ENCODE measurements at regions not wholly inside any gene's neighbourhood (a gene's known extent, or its start where the extent isn't known, plus 50 kb on each side); places are given as distances from the start of the nearest gene placed in this dataset.

GRCh38 chr6:118403036-118403435, 145.1 kb upstream of the PLN start:
- WGBS, 3 donors = 85 to 88% (median 86%) methylated on average over 3 of the region's 3 CpGs
- peaks cover 18% of the 10 kb centered on the region for H3K4me1 ChIP-seq
- no peak overlapping the region for H3K27ac ChIP-seq
- no peaks in the 10 kb centered on the region for H3K27me3 ChIP-seq (ENCODE audit: insufficient read depth in 3 of 3, low read length in 2 of 3)
- H3K9me3 ChIP-seq = no peaks in the 10 kb centered on the region
- TF ChIP-seq, protein P1, sequence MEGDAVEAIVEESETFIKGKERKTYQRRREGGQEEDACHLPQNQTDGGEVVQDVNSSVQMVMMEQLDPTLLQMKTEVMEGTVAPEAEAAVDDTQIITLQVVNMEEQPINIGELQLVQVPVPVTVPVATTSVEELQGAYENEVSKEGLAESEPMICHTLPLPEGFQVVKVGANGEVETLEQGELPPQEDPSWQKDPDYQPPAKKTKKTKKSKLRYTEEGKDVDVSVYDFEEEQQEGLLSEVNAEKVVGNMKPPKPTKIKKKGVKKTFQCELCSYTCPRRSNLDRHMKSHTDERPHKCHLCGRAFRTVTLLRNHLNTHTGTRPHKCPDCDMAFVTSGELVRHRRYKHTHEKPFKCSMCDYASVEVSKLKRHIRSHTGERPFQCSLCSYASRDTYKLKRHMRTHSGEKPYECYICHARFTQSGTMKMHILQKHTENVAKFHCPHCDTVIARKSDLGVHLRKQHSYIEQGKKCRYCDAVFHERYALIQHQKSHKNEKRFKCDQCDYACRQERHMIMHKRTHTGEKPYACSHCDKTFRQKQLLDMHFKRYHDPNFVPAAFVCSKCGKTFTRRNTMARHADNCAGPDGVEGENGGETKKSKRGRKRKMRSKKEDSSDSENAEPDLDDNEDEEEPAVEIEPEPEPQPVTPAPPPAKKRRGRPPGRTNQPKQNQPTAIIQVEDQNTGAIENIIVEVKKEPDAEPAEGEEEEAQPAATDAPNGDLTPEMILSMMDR (IDR thresholded peaks at IDR 0.05) = no peak
- H3K36me3 ChIP-seq (ENCODE audit: insufficient read depth in 1 of 2, low read depth in 1 of 2) = no peaks in the 10 kb centered on the region
- intact Hi-C loops (cut with DNase I) = loop anchor here in 1 of 2 donors (5.0 kb wide), 1 partner anchor 69 kb away; no protein-coding TSS in a partner anchor
- ATAC-seq (no peak), DNase-seq (no peak)
- no peak overlapping the region for H3K4me3 ChIP-seq

- TF ChIP-seq, protein P1 (IDR thresholded peaks at IDR 0.05) = no peak
- Histone ChIP-seq H3K27ac (no peak overlapping the region), H3K4me3 (no peak overlapping the region), H3K4me1 (no peaks in the 10 kb centered on the region), H3K36me3 (ENCODE audit: insufficient read depth in 1 of 2, low read depth in 1 of 2) (no peaks in the 10 kb centered on the region), H3K9me3 (no peaks in the 10 kb centered on the region), H3K27me3 (ENCODE audit: insufficient read depth in 3 of 3, low read length in 2 of 3) (no peaks in the 10 kb centered on the region)
- no peak for ATAC-seq
- intact Hi-C loops (cut with DNase I) = loop anchor here in 1 of 2 donors (5.0 kb wide), 1 partner anchor 43 kb away; no protein-coding TSS in a partner anchor
- DNase-seq = no peak
- 86 to 99% (median 97%) methylated on average over 5 of the region's 5 CpGs for WGBS, 3 donors
Measured at GRCh38 chr6:118408863-118409262, 139.2 kb upstream of the PLN start.

DNA sequence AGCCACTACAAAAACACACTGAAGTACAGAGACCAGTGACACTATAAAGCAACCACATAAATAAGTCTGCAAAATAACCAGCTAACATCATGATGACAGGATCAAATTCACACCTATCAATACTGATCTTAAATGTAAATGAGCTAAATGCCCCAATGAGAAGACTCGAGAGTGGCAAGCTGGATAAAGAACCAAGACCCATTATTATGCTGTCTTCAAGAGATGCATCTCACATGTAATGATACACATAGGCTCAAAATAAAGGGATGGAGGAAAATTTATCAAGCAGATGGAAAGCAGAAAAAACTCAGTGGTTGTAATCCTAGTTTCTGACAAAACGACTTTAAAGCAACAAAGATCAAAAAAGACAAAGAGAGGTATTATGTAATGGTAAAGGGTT, 138.1 kb upstream of the PLN start:
- DNase-seq (no peak), ATAC-seq (no peak)
- no peak overlapping the region for H3K27ac ChIP-seq
- no peak overlapping the region for H3K4me3 ChIP-seq
- TF ChIP-seq, protein P1 (IDR thresholded peaks at IDR 0.05) = no peak
- intact Hi-C loops (cut with DNase I) = no loop called here
- no peaks in the 10 kb centered on the region for H3K9me3 ChIP-seq
- H3K4me1 ChIP-seq = no peaks in the 10 kb centered on the region
- 79 to 86% (median 81%) methylated on average over 2 of the region's 2 CpGs for WGBS, 3 donors
- no peaks in the 10 kb centered on the region for H3K27me3 ChIP-seq (ENCODE audit: insufficient read depth in 3 of 3, low read length in 2 of 3)
- H3K36me3 ChIP-seq (ENCODE audit: insufficient read depth in 1 of 2, low read depth in 1 of 2) = no peaks in the 10 kb centered on the region

All from psoas muscle (tissue), 7 donors.